H1 (cell line): ENCODE measurements at regions not wholly inside any gene's neighbourhood (a gene's known extent, or its start where the extent isn't known, plus 50 kb on each side); places are given as distances from the start of the nearest gene placed in this dataset.

Experiments used
- CTCF ChIA-PET: fragments of 300-600 bp; sonication (Branson Sonifier 250); formaldehyde crosslinking; loops from one replicate; lab custom pipeline; 2021; ENCODE audit not compliant: partially characterized antibody; lab: Charles Lee
- POLR2A ChIA-PET: fragments of 300-600 bp; sonication (Branson Sonifier 250); formaldehyde crosslinking; loops from one replicate; lab custom pipeline; 2021; ENCODE audit warnings: inconsistent platforms; ENCODE audit not compliant: partially characterized antibody; lab: Charles Lee
- DNase-seq, 2 experiments: peaks; one replicate each; pipeline versions ENCODE4 v3.0.0 to v3.0.0-alpha.2; 2010 to 2022; ENCODE audit warnings: low spot score in 2 of 2, low read depth in 1 of 2, mixed read lengths in 1 of 2
- FAIRE-seq: peaks from 2 replicates; lab custom pipeline; 2011; peaks lifted over from hg19 to GRCh38; lab: Jason Lieb, UNC
- H2AFZ ChIP-seq: 2 replicates; pipeline ENCODE4 v1.8.1; 2012; ENCODE audit warnings: low read length, inconsistent platforms
- H2AK5ac ChIP-seq: 2 replicates; pipeline ENCODE4 v1.6.1; 2013; ENCODE audit warnings: low read depth, low read length
- H2BK120ac ChIP-seq: replicated peaks from 2 replicates; pipeline ENCODE3; 2013; ENCODE audit warnings: low read depth, low read length, inconsistent platforms
- H2BK12ac ChIP-seq: 2 replicates; pipeline ENCODE4 v1.6.1; 2013; ENCODE audit warnings: low read depth, low read length
- H2BK15ac ChIP-seq: 2 replicates; pipeline ENCODE4 v1.6.1; 2013; ENCODE audit warnings: low read length
- H2BK20ac ChIP-seq: 2 replicates; pipeline ENCODE4 v1.6.1; 2013; ENCODE audit warnings: low read length
- H2BK5ac ChIP-seq: 2 replicates; pipeline ENCODE4 v1.6.1; 2013; ENCODE audit warnings: low read depth, low read length
- H3K14ac ChIP-seq: 2 replicates; pipeline ENCODE4 v1.6.1; 2013; ENCODE audit warnings: inconsistent platforms; ENCODE audit not compliant: insufficient read length
- H3K18ac ChIP-seq: 2 replicates; pipeline ENCODE4 v1.6.1; 2013; ENCODE audit warnings: low read length; ENCODE audit errors: extremely low read depth
- H3K23ac ChIP-seq: 2 replicates; pipeline ENCODE4 v1.6.1; 2013; ENCODE audit warnings: inconsistent platforms; ENCODE audit not compliant: insufficient read length
- H3K23me2 ChIP-seq: 2 replicates; pipeline ENCODE4 v1.6.1; 2013; ENCODE audit warnings: low read depth, low read length
- H3K27ac ChIP-seq: 2 replicates; pipeline ENCODE4 v1.6.1; 2011; ENCODE audit warnings: low read depth, low read length, inconsistent platforms
- H3K27me3 ChIP-seq, 4 experiments: replicated peaks in 1 of 4; 1 replicate in 1 of 4; 2 replicates in 3 of 4; pipeline versions ENCODE4 v1.6.1 to v1.8.1; 2011 to 2013; ENCODE audit warnings: low read length in 3 of 4, mild to moderate bottlenecking in 3 of 4, inconsistent platforms in 2 of 4, mixed read lengths in 2 of 4, moderate library complexity in 1 of 4; ENCODE audit not compliant: control insufficient read depth in 3 of 4, insufficient read depth in 3 of 4; ENCODE audit errors: extremely low read depth in 1 of 4
- H3K36me3 ChIP-seq, 4 experiments: 2 replicates each; pipeline versions ENCODE4 v1.6.1 to v1.8.1; 2011 to 2013; ENCODE audit warnings: mild to moderate bottlenecking in 4 of 4, low read length in 3 of 4, moderate library complexity in 2 of 4, control low read depth in 1 of 4, inconsistent platforms in 1 of 4; ENCODE audit not compliant: insufficient read depth in 4 of 4, control insufficient read depth in 2 of 4
- H3K4ac ChIP-seq: replicated peaks from 2 replicates; pipeline ENCODE3; 2013; ENCODE audit warnings: low read length, low read depth, mixed read lengths, inconsistent platforms; ENCODE audit not compliant: insufficient read length
- H3K4me1 ChIP-seq, 4 experiments: replicated peaks in 1 of 4; 1 replicate in 1 of 4; 2 replicates in 3 of 4; pipeline versions ENCODE4 v1.6.1 to v1.8.1; 2011 to 2013; ENCODE audit warnings: low read length in 3 of 4, inconsistent platforms in 2 of 4, mixed read lengths in 1 of 4; ENCODE audit not compliant: insufficient read depth in 4 of 4, control insufficient read depth in 3 of 4
- H3K4me2 ChIP-seq, 2 experiments: 2 replicates each; pipeline versions ENCODE4 v1.6.1 to v1.8.1; 2011 to 2013; ENCODE audit warnings: low read depth in 2 of 2, low read length in 2 of 2, control low read depth in 1 of 2, inconsistent platforms in 1 of 2, mild to moderate bottlenecking in 1 of 2; ENCODE audit not compliant: insufficient read depth in 1 of 2
- H3K4me3 ChIP-seq, 4 experiments: fragments of 200-600, 300-600 bp in 1 of 4; sonication (generic), shearing (Covaris generic), sonication (Bioruptor Twin) in 1 of 4; 2 replicates each; pipeline versions ENCODE4 v1.5.1 to v1.8.1; 2011 to 2016; ENCODE audit warnings: low read length in 4 of 4, low read depth in 3 of 4, control low read depth in 2 of 4, inconsistent platforms in 2 of 4, mild to moderate bottlenecking in 2 of 4, mixed read lengths in 1 of 4, moderate library complexity in 1 of 4; ENCODE audit not compliant: insufficient read depth in 2 of 4; ENCODE audit errors: extremely low read depth in 1 of 4
- H3K56ac ChIP-seq: replicated peaks from 2 replicates; pipeline ENCODE3; 2013; ENCODE audit warnings: low read depth, mild to moderate bottlenecking, mixed read lengths, low read length, inconsistent platforms; ENCODE audit not compliant: insufficient read length
- H3K79me1 ChIP-seq: 2 replicates; pipeline ENCODE4 v1.6.1; 2013; ENCODE audit warnings: low read depth, low read length, control low read depth
- H3K79me2 ChIP-seq, 2 experiments: 2 replicates each; pipeline versions ENCODE4 v1.6.1 to v1.8.1; 2012 to 2013; ENCODE audit warnings: low read length in 2 of 2, mild to moderate bottlenecking in 2 of 2, inconsistent platforms in 1 of 2; ENCODE audit not compliant: insufficient read depth in 2 of 2, control insufficient read depth in 1 of 2
- H3K9ac ChIP-seq, 4 experiments: replicated peaks in 1 of 4; 1 replicate in 1 of 4; 2 replicates in 3 of 4; pipeline versions ENCODE4 v1.6.1 to v1.8.1; 2011 to 2013; ENCODE audit warnings: low read depth in 3 of 4, low read length in 3 of 4, control low read depth in 2 of 4, mild to moderate bottlenecking in 2 of 4, moderate library complexity in 2 of 4, inconsistent platforms in 1 of 4; ENCODE audit errors: extremely low read depth in 1 of 4
- H3K9me3 ChIP-seq, 2 experiments: 2 replicates each; pipeline versions ENCODE4 v1.6.1 to v1.8.1; 2012 to 2013; ENCODE audit warnings: mild to moderate bottlenecking in 2 of 2, moderate library complexity in 2 of 2, control low read depth in 1 of 2, inconsistent platforms in 1 of 2, low read depth in 1 of 2, low read length in 1 of 2, mixed read lengths in 1 of 2; ENCODE audit not compliant: insufficient read depth in 2 of 2
- H4K20me1 ChIP-seq, 2 experiments: replicated peaks in 1 of 2; 2 replicates each; pipeline versions ENCODE3 to v1.8.1; 2011 to 2013; ENCODE audit warnings: inconsistent platforms in 2 of 2, low read length in 2 of 2, mild to moderate bottlenecking in 1 of 2; ENCODE audit not compliant: insufficient read depth in 2 of 2, control insufficient read depth in 1 of 2
- H4K5ac ChIP-seq: 2 replicates; pipeline ENCODE4 v1.6.1; 2013; ENCODE audit warnings: low read length, low read depth, mixed read lengths, inconsistent platforms; ENCODE audit not compliant: insufficient read length
- H4K8ac ChIP-seq: 2 replicates; pipeline ENCODE4 v1.8.0; 2013; ENCODE audit warnings: mild to moderate bottlenecking, moderate library complexity, low read length, inconsistent platforms; ENCODE audit not compliant: insufficient read depth; ENCODE audit errors: extremely low read depth
- H4K91ac ChIP-seq: replicated peaks from 2 replicates; pipeline ENCODE3; 2013; ENCODE audit warnings: low read length, mixed read lengths, inconsistent platforms; ENCODE audit not compliant: insufficient read length
- CTCF ChIP-seq, 3 experiments: IDR thresholded peaks; 1 replicate in 2 of 3; 2 replicates in 1 of 3; pipeline versions ENCODE4 v1.5.1 to v1.6.1; 2011; ENCODE audit warnings: low read length in 3 of 3, mild to moderate bottlenecking in 3 of 3, inconsistent platforms in 2 of 3, low read depth in 1 of 3, moderate library complexity in 1 of 3; ENCODE audit not compliant: insufficient read depth in 1 of 3; ENCODE audit errors: control extremely low read depth in 1 of 3
- EP300 ChIP-seq, 2 experiments: IDR thresholded peaks; 1 replicate in 1 of 2; 2 replicates in 1 of 2; pipeline ENCODE4 v1.6.1; 2011 to 2012; ENCODE audit warnings: low read depth in 2 of 2, low read length in 2 of 2, mild to moderate bottlenecking in 2 of 2, borderline replicate concordance in 1 of 2, inconsistent platforms in 1 of 2, moderate library complexity in 1 of 2
- NANOG ChIP-seq: IDR thresholded peaks from 2 replicates; pipeline ENCODE4 v1.6.1; 2011; ENCODE audit warnings: low read length, low read depth, mild to moderate bottlenecking, inconsistent platforms; ENCODE audit not compliant: insufficient read depth, poor library complexity, severe bottlenecking
- SIN3A ChIP-seq, 2 experiments: IDR thresholded peaks in 1 of 2; conservative IDR thresholded peaks in 1 of 2; 2 replicates each; pipeline ENCODE4 v1.6.1; 2011 to 2012; ENCODE audit warnings: low read length in 2 of 2, improper control_type of control experiment in 1 of 2, low read depth in 1 of 2, mild to moderate bottlenecking in 1 of 2
- YY1 ChIP-seq: IDR thresholded peaks from 2 replicates; pipeline ENCODE4 v1.6.1; 2011; ENCODE audit warnings: low read depth, mild to moderate bottlenecking, low read length
- WGBS, 2 experiments: shearing (Covaris generic) in 1 of 2; methylation state at CpG; one replicate each; pipeline versions ENCODE4 v1.1.6 to v1.1.7; 2013 to 2015; ENCODE audit warnings: low lambda C conversion rate in 2 of 2, mixed read lengths in 2 of 2, inconsistent platforms in 1 of 2, low coverage in 1 of 2, missing lambda C conversion rate in 1 of 2; ENCODE audit not compliant: insufficient replicate concordance in 2 of 2, insufficient coverage in 1 of 2, insufficient read length in 1 of 2; ENCODE audit errors: extremely low coverage in 1 of 2, missing lambda C conversion rate in 1 of 2; 5-methylcytosine and 5-hydroxymethylcytosine counted together

- H4K20me1 ChIP-seq, result no peaks in the 10 kb centered on the region
- H3K14ac ChIP-seq, result no peak overlapping the region
- no peak overlapping the region for H2BK5ac ChIP-seq
- H3K4me2 ChIP-seq, result no peak overlapping the region
- no peak overlapping the region for H4K8ac ChIP-seq
- H3K9me3 ChIP-seq, result no peaks in the 10 kb centered on the region
- no peaks in the 10 kb centered on the region for H3K79me1 ChIP-seq
- H3K4me1 ChIP-seq, result peaks cover 0 to 3% (median under 1%) of the 10 kb centered on the region in 4 experiments; a peak in 1 of 7 replicates
- no peak for DNase-seq
- H3K27ac ChIP-seq, result no peak overlapping the region
- no peak overlapping the region for H2AFZ ChIP-seq
- H3K4me3 ChIP-seq, result no peak overlapping the region
- H3K9ac ChIP-seq, result no peak overlapping the region
- CTCF ChIA-PET, result interaction anchor here (0.8 kb wide), 1 partner anchor 12 kb away, joined by 3 read pairs; no protein-coding TSS in a partner anchor
- H2BK12ac ChIP-seq, result no peak overlapping the region
- H3K36me3 ChIP-seq, result no peaks in the 10 kb centered on the region
- H3K23me2 ChIP-seq, result peaks cover 2% of the 10 kb centered on the region; the same call in 1 of the 2 replicates
- H3K4ac ChIP-seq, result no peak overlapping the region
- WGBS, 2 experiments, result 79% methylated on average over 1 of the region's 1 CpG; no CpG with 5 or more reads in 1 of the 2 experiments
- H3K56ac ChIP-seq, result no peak overlapping the region
- H4K5ac ChIP-seq, result no peak overlapping the region
- no peak overlapping the region for H3K23ac ChIP-seq
- H3K18ac ChIP-seq, result no peak overlapping the region
- H2BK15ac ChIP-seq, result no peak overlapping the region
- H4K91ac ChIP-seq, result no peak overlapping the region
- POLR2A ChIA-PET, result no interaction called here
- H2BK20ac ChIP-seq, result no peak overlapping the region
- no peaks in the 10 kb centered on the region for H3K79me2 ChIP-seq
- H3K27me3 ChIP-seq, result peaks cover 0 to 1% (median 0%) of the 10 kb centered on the region in 4 experiments; a peak in 1 of 7 replicates
- no peak for FAIRE-seq
- H2BK120ac ChIP-seq, result no peak overlapping the region
- no peak overlapping the region for H2AK5ac ChIP-seq
- TF ChIP-seq YY1, result no peak
- no peak for TF ChIP-seq SIN3A (conservative IDR thresholded peaks at IDR 0.05 in 1 of 2, IDR thresholded peaks at IDR 0.05 in 1 of 2; ENCODE audit: low read depth in 1 of 2, low read length in 2 of 2)
- TF ChIP-seq CTCF (IDR thresholded peaks at IDR 0.05; ENCODE audit: control extremely low read depth in 1 of 3, insufficient read depth in 1 of 3, low read depth in 1 of 3, low read length in 3 of 3), result no peak
- TF ChIP-seq EP300 (IDR thresholded peaks at IDR 0.05; ENCODE audit: borderline replicate concordance in 1 of 2, low read depth in 2 of 2, low read length in 2 of 2), result no peak
- TF ChIP-seq NANOG, result no peak
Measured at GRCh38 chr11:21912285-21912684, 280.6 kb upstream of the ANO5 start.
